A673 (cell line): ENCODE measurements at regions not wholly inside any gene's neighbourhood (a gene's known extent, or its start where the extent isn't known, plus 50 kb on each side); places are given as distances from the start of the nearest gene placed in this dataset.

Experiments
- CTCF ChIP-seq: fragments of 300-800, 200-600 bp; sonication (generic); conservative IDR thresholded peaks from 2 replicates; pipeline ENCODE4 v1.5.1; 2017; ENCODE audit warnings: low read depth, mild to moderate bottlenecking, antibody characterized with exemption, low read length, moderate library complexity, mixed read lengths
- EZH2 ChIP-seq: fragments of 200-600 bp; sonication (generic); IDR thresholded peaks from 2 replicates; pipeline ENCODE4 v1.6.1; 2017; ENCODE audit warnings: borderline replicate concordance, low read depth, mild to moderate bottlenecking, mixed read lengths, antibody characterized with exemption, low read length; ENCODE audit not compliant: poor library complexity, severe bottlenecking

- TF ChIP-seq CTCF = no peak
- TF ChIP-seq EZH2 = no peak
These were observed 193.2 kb downstream of the OGFRL1 start for GRCh38 chr6:71481801-71482200.
